GM23248 (cell line): ENCODE measurements at regions not wholly inside any gene's neighbourhood (a gene's known extent, or its start where the extent isn't known, plus 50 kb on each side); places are given as distances from the start of the nearest gene placed in this dataset.

Experiments used
- EZH2 ChIP-seq: fragments of 200-600 bp; sonication (generic); IDR thresholded peaks from 2 replicates; pipeline ENCODE4 v1.6.1; 2018; ENCODE audit warnings: antibody characterized with exemption, mild to moderate bottlenecking; ENCODE audit not compliant: insufficient read depth, poor library complexity, severe bottlenecking
- EZH2phosphoT487 ChIP-seq: fragments of 200-600 bp; sonication (generic); IDR thresholded peaks from 2 replicates; pipeline ENCODE4 v1.6.1; 2018; ENCODE audit warnings: antibody characterized with exemption, moderate library complexity, mild to moderate bottlenecking, low read depth; ENCODE audit not compliant: insufficient read depth

DNA sequence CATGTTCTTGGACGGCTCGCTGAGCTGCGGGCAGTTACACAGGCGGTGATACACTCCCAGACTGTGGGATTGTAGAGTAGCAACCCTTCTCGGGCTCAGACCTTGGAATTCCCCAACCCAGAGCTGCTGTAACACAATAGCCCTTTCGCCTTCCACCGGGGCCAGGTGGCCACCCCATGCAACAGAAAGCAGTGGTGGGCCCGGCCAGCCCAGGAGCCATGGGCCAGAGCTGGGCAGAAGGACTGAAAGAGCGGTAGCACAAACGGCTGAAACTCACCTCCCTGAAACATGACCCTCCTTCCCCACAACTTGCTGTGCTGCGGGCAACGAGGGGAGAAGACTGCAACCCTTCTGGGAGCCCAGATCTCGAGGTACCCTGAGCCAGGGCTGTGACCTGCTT, 429.0 kb downstream of the SLITRK1 start:
- TF ChIP-seq EZH2 (no peak), EZH2phosphoT487 (no peak)
